ENCODE measurements at regions not wholly inside any gene's neighbourhood (a gene's known extent, or its start where the extent isn't known, plus 50 kb on each side); places are given as distances from the start of the nearest gene placed in this dataset.
"Not testable (repeated sequence)": the region's sequence is repeated elsewhere in the genome, so short reads cannot be mapped to it uniquely, and the experiment has no call there.

GRCh38 chr15:20019758-20020157, 521.8 kb downstream of the GOLGA6L6 start:
- H3K9me3 ChIP-seq; DNase-seq (ENCODE audit: extremely low spot score): not testable (repeated sequence)

GRCh38 chr15:20017581-20017980, 524.0 kb downstream of the GOLGA6L6 start:
- H3K27ac ChIP-seq (replicated peaks in 1 of 4); H3K27me3 ChIP-seq; intact Hi-C loops (cut with DNase I); H3K4me3 ChIP-seq; H3K36me3 ChIP-seq; H3K9me3 ChIP-seq; DNase-seq (ENCODE audit: extremely low spot score); H3K4me1 ChIP-seq: not testable (repeated sequence)
- WGBS, result no CpG with 5 or more reads among the region's 8 CpGs

More at GRCh38 chr15:20019758-20020157, 521.8 kb downstream of the GOLGA6L6 start:
- H3K4me1 ChIP-seq; intact Hi-C loops (cut with DNase I); H3K27ac ChIP-seq (replicated peaks in 1 of 4); H3K4me3 ChIP-seq; H3K36me3 ChIP-seq; H3K27me3 ChIP-seq: not testable (repeated sequence)
- no CpG with 5 or more reads among the region's 6 CpGs for WGBS

GRCh38 chr15:20016941-20017340, 524.7 kb downstream of the GOLGA6L6 start:
- H3K4me1 ChIP-seq; intact Hi-C loops (cut with DNase I): not testable (repeated sequence)
- WGBS, result 100% methylated on average over 1 of the region's 9 CpGs

GRCh38 chr15:20012837-20013236, 528.8 kb downstream of the GOLGA6L6 start:
- H3K27ac ChIP-seq (replicated peaks in 1 of 4); H3K27me3 ChIP-seq; DNase-seq (ENCODE audit: extremely low spot score); H3K4me3 ChIP-seq; H3K9me3 ChIP-seq; intact Hi-C loops (cut with DNase I); H3K36me3 ChIP-seq; H3K4me1 ChIP-seq: not testable (repeated sequence)
- 67% methylated on average over 1 of the region's 2 CpGs for WGBS

More at GRCh38 chr15:20016941-20017340, 524.7 kb downstream of the GOLGA6L6 start:
- H3K27ac ChIP-seq (replicated peaks in 1 of 4); H3K27me3 ChIP-seq; H3K36me3 ChIP-seq; DNase-seq (ENCODE audit: extremely low spot score); H3K4me3 ChIP-seq; H3K9me3 ChIP-seq: not testable (repeated sequence)

- H3K4me1 ChIP-seq; DNase-seq (ENCODE audit: extremely low spot score); intact Hi-C loops (cut with DNase I); H3K27me3 ChIP-seq; H3K9me3 ChIP-seq; H3K4me3 ChIP-seq; H3K27ac ChIP-seq (replicated peaks in 1 of 4); H3K36me3 ChIP-seq: not testable (repeated sequence)
- WGBS, result no CpG with 5 or more reads among the region's 9 CpGs
These were observed 530.8 kb downstream of the GOLGA6L6 start for GRCh38 chr15:20010759-20011158.

- H3K9me3 ChIP-seq; H3K4me1 ChIP-seq; intact Hi-C loops (cut with DNase I); H3K27ac ChIP-seq (replicated peaks in 1 of 4); H3K4me3 ChIP-seq; H3K36me3 ChIP-seq; DNase-seq (ENCODE audit: extremely low spot score); H3K27me3 ChIP-seq: not testable (repeated sequence)
- no CpG with 5 or more reads among the region's 8 CpGs for WGBS
These were observed 532.0 kb downstream of the GOLGA6L6 start for GRCh38 chr15:20009619-20010018.

- 64% methylated on average over 3 of the region's 4 CpGs for WGBS
- intact Hi-C loops (cut with DNase I), result not testable (repeated sequence)
These were observed 534.3 kb downstream of the GOLGA6L6 start for GRCh38 chr15:20007338-20007737.

GRCh38 chr15:20003471-20003870, 538.1 kb downstream of the GOLGA6L6 start:
- H3K4me1 ChIP-seq; intact Hi-C loops (cut with DNase I); H3K36me3 ChIP-seq; H3K27ac ChIP-seq (replicated peaks in 1 of 4); DNase-seq (ENCODE audit: extremely low spot score); H3K9me3 ChIP-seq; H3K27me3 ChIP-seq; H3K4me3 ChIP-seq: not testable (repeated sequence)
- WGBS, result no CpG with 5 or more reads among the region's 4 CpGs

More at GRCh38 chr15:20007338-20007737, 534.3 kb downstream of the GOLGA6L6 start:
- not testable (repeated sequence) for H3K4me1 ChIP-seq; H3K4me3 ChIP-seq; H3K27ac ChIP-seq (replicated peaks in 1 of 4); DNase-seq (ENCODE audit: extremely low spot score); H3K9me3 ChIP-seq; H3K27me3 ChIP-seq; H3K36me3 ChIP-seq

GRCh38 chr15:20002560-20002959, 539.0 kb downstream of the GOLGA6L6 start:
- H3K4me3 ChIP-seq; DNase-seq (ENCODE audit: extremely low spot score); H3K27ac ChIP-seq (replicated peaks in 1 of 4); H3K36me3 ChIP-seq; H3K4me1 ChIP-seq; H3K9me3 ChIP-seq; H3K27me3 ChIP-seq; intact Hi-C loops (cut with DNase I): not testable (repeated sequence)
- whole genome bisulfite sequencing, result 35% methylated on average over 1 of the region's 2 CpGs

- H3K27me3 ChIP-seq; H3K4me3 ChIP-seq; intact Hi-C loops (cut with DNase I); H3K4me1 ChIP-seq; H3K9me3 ChIP-seq; H3K27ac ChIP-seq (replicated peaks in 1 of 4); H3K36me3 ChIP-seq; DNase-seq (ENCODE audit: extremely low spot score): not testable (repeated sequence)
- WGBS, result 40% methylated on average over 4 of the region's 4 CpGs
These were observed 544.9 kb downstream of the GOLGA6L6 start for GRCh38 chr15:19996574-19997194.

GRCh38 chr15:19995296-19995695, 546.3 kb downstream of the GOLGA6L6 start:
- H3K27me3 ChIP-seq; H3K4me1 ChIP-seq; H3K36me3 ChIP-seq; H3K4me3 ChIP-seq; H3K27ac ChIP-seq (replicated peaks in 1 of 4); intact Hi-C loops (cut with DNase I); H3K9me3 ChIP-seq; DNase-seq (ENCODE audit: extremely low spot score): not testable (repeated sequence)
- 40% methylated on average over 1 of the region's 1 CpG for WGBS
